GM19397 (cell line): ENCODE measurements at regions not wholly inside any gene's neighbourhood (a gene's known extent, or its start where the extent isn't known, plus 50 kb on each side); places are given as distances from the start of the nearest gene placed in this dataset.
"Not testable (repeated sequence)": the region's sequence is repeated elsewhere in the genome, so short reads cannot be mapped to it uniquely, and the experiment has no call there.

Experiments used
- ATAC-seq: cut with Tn5 transposase; IDR thresholded peaks from one replicate; pipeline ENCODE4 v1.9.1; 2021; ENCODE audit warnings: mild to moderate bottlenecking, moderate library complexity; ENCODE audit not compliant: unreplicated experiment

GRCh38 chr1:157330177-157330576, 192.0 kb upstream of the ETV3 start:
- ATAC-seq: not testable (repeated sequence)

GRCh38 chr1:157328120-157328519, 189.9 kb upstream of the ETV3 start:
- not testable (repeated sequence) for ATAC-seq

GRCh38 chr1:157326173-157326859, 188.1 kb upstream of the ETV3 start:
- ATAC-seq: no peak

- ATAC-seq: no peak
Measured at GRCh38 chr1:157325220-157325619, 187.0 kb upstream of the ETV3 start.

GRCh38 chr1:157321972-157322371, 183.8 kb upstream of the ETV3 start:
- not testable (repeated sequence) for ATAC-seq

- no peak for ATAC-seq
Measured at GRCh38 chr1:157319567-157319966, 181.4 kb upstream of the ETV3 start.

GRCh38 chr1:157317229-157317628, 179.0 kb upstream of the ETV3 start:
- not testable (repeated sequence) for ATAC-seq

DNA sequence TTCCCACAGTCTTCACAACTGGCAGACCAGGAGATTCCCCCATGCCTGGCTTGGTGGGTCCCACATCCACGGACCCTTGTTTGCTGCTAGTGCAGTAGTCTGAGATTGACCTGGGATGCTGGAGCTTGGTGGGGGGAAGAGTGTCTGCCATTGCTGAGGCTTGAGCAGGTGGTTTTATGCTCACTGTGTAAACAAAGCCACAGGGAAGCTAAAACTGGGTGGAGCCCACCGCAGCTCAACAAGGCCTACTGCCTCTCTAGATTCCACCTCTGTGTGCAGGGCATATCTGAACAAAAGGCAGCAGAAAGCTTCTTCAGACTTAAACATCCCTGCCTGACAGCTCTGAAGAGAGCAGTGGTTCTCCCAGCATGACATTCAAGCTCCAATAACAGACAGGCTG, 177.3 kb upstream of the ETV3 start:
- ATAC-seq: no peak

GRCh38 chr1:157314408-157314807, 176.2 kb upstream of the ETV3 start:
- no peak for ATAC-seq

DNA sequence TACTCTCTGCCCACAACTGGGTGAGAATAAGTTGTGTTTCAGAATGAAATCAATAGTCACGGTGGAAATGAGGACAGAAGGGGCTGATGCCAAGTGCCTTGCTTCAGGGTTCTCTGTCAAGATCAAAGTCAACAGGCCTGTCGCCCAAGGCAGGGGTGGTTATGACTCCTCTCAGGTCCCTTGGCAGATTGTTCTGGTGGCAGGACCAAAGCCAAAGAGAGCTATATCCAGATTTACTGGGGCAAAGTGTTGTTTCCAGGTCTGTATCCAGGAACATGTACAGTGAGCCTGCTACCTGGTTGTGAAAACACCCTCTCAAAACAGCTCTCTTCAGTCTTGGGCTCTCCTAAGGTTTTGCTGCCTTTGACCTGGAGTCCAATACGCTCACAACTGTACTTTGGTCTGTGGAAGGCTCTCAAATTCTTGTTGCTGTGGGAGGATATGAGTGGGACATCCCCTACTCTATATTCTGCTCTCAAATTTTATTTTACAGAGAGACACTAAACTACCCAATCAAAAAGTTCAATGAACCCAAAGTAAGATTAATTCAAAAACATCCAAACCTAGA, 175.1 kb upstream of the ETV3 start:
- ATAC-seq: no peak

- no peak for ATAC-seq
Measured at GRCh38 chr1:157312082-157312812, 174.1 kb upstream of the ETV3 start.

GRCh38 chr1:157311730-157312081, 173.5 kb upstream of the ETV3 start:
- no peak for ATAC-seq

DNA sequence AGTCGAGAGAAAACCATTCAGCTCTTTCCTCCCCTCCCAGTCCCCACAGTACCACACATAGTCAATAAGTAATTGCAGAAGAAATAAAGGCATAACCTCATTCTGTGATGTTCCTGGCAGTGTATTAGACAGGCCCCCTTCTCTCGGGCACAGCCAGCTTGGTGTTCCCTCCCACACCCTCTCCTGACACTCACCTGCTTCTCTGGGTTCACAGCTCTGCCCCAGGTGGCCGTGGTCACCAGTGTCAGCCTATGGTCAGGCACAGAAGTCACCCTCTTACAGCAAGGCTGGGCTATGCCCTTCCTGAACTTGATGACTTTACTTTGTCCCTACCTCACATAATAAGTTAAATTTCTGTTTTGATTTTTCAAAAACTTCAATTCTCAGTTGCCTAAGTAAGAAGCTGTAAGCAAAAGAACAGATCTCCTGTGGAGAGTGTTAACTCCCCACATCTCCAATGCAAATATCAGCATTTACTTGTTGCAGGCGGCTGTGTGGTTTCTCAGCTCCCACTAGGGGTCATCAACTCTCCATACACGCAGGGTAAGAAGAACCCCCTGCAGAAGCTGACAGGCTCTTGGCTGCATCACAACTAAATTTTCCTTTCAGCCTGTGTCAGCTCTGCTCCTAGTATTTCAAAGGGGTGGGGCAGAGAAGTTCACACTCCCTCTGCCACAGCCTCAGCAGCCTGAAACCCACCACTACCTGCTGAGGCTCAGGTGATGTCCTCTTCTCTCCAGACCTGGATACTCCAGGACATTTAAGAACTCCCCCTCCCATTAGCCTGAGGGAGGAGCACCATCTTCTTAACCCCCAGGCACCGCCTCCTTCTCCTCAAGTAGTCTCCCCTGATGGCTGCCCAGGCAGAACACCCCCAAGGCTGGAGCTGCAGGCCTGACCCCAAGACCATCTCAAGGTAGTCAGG, 172.9 kb upstream of the ETV3 start:
- not testable (repeated sequence) for ATAC-seq

- no peak for ATAC-seq
Measured at GRCh38 chr1:157310401-157310800, 172.2 kb upstream of the ETV3 start.

GRCh38 chr1:157307491-157307890, 169.3 kb upstream of the ETV3 start:
- no peak for ATAC-seq

DNA sequence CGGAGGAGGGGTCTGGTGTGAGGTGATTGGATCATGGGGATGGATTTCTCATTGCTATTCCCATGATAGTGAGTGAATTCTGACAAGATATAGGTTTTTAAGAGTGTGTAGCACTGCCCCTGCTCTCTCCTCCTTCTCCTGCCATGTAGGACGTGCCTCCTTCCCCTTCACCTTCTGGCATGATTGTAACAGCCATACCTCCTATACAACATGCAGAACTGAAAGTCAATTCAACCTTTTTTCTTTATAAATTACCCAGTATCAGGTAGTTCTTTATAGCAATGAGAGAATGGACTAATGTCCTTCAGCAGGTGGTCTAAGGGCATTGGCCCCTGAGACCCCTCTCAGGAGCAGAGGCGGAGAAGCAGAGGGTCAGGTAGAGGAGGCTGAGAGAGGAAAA, 168.7 kb upstream of the ETV3 start:
- no peak for ATAC-seq

GRCh38 chr1:157304271-157304670, 166.1 kb upstream of the ETV3 start:
- no peak for ATAC-seq

- ATAC-seq: no peak
Measured at GRCh38 chr1:157302724-157303123, 164.5 kb upstream of the ETV3 start.

DNA sequence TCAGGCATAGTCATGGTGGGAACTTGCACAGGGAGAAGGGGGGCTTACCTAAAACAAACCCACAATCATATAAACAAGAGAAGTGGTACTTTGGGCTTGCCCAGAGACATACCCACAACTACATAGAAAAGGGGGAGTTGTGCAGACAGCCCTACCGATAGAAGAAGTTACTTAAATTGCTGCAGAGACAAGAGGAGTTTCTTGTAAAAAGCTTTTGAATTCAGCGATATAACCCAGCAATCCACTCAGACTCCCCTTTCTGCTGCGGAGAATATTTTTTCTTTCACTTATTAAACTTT, 164.0 kb upstream of the ETV3 start:
- no peak for ATAC-seq

- ATAC-seq: no peak
Measured at GRCh38 chr1:157301477-157302198, 163.4 kb upstream of the ETV3 start.
